ENCODE measurements at regions not wholly inside any gene's neighbourhood (a gene's known extent, or its start where the extent isn't known, plus 50 kb on each side); places are given as distances from the start of the nearest gene placed in this dataset.

- no peak for TF ChIP-seq MAFF (IDR thresholded peaks at IDR 0.05; ENCODE audit: low read depth, low read length)
- TF ChIP-seq SOX5 (CRISPR knock-in tag; IDR thresholded peaks at IDR 0.05; ENCODE audit: borderline replicate concordance) = no peak
- no peak for TF ChIP-seq HNRNPK (IDR thresholded peaks at IDR 0.05; ENCODE audit: low read depth, low read length, poor library complexity, severe bottlenecking)
- no peak for TF ChIP-seq MIER2 (CRISPR knock-in tag; IDR thresholded peaks at IDR 0.05)
- TF ChIP-seq, protein P1, sequence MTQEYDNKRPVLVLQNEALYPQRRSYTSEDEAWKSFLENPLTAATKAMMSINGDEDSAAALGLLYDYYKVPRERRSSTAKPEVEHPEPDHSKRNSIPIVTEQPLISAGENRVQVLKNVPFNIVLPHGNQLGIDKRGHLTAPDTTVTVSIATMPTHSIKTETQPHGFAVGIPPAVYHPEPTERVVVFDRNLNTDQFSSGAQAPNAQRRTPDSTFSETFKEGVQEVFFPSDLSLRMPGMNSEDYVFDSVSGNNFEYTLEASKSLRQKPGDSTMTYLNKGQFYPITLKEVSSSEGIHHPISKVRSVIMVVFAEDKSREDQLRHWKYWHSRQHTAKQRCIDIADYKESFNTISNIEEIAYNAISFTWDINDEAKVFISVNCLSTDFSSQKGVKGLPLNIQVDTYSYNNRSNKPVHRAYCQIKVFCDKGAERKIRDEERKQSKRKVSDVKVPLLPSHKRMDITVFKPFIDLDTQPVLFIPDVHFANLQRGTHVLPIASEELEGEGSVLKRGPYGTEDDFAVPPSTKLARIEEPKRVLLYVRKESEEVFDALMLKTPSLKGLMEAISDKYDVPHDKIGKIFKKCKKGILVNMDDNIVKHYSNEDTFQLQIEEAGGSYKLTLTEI (CRISPR knock-in tag; conservative IDR thresholded peaks at IDR 0.05) = no peak
- TF ChIP-seq KMT2B (CRISPR knock-in tag; IDR thresholded peaks at IDR 0.05) = no peak
These were observed 198.2 kb downstream of the SEC16B start (continued) for GRCh38 chr1:177771688-177772087.

DNA sequence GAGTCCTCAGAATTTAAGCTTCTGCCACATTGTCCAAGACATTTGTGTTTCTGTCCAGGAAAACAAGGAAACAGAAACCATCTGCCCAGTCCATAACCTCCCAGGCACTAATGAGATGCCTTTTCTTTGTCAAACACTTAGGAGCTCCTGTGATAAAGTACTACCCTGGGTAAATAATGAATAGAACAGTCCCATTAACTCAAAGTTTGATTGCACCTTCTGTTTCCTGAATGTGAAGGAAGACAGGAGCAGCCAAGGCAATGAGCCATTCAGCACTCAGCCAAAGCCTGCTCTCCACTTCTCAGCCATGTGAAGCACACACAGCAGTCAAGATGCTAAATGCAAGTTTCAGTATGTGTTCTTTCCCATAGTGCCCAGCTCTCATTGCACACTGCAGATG, 199.8 kb downstream of the SEC16B start:
- Histone ChIP-seq H3K79me2 (ENCODE audit: insufficient read depth, low read length) (no peaks in the 10 kb centered on the region), H3K4me2 (ENCODE audit: low read depth, low read length) (no peak overlapping the region), H3K9me3 (ENCODE audit: low read length) (peaks cover 9% of the 10 kb centered on the region; the same call in 1 of the 2 replicates), H3K4me3 (replicated peaks in 1 of 3; ENCODE audit: insufficient read depth in 1 of 3, low read depth in 2 of 3, low read length in 3 of 3) (no peak overlapping the region), H2AFZ (ENCODE audit: low read length) (no peak overlapping the region), H3K27me3 (ENCODE audit: control insufficient read depth in 1 of 2, insufficient read depth in 2 of 2, low read length in 2 of 2) (no peaks in the 10 kb centered on the region), H3K4me1 (ENCODE audit: insufficient read depth, low read length) (no peaks in the 10 kb centered on the region), H3K9ac (ENCODE audit: insufficient read depth, low read depth, low read length) (no peak overlapping the region), H3K27ac (ENCODE audit: extremely low read length, insufficient read depth, low read length) (no peak overlapping the region), H4K20me1 (ENCODE audit: insufficient read depth, low read length) (no peaks in the 10 kb centered on the region), H3K36me3 (replicated peaks in 1 of 2; ENCODE audit: control insufficient read depth in 1 of 2, insufficient read depth in 2 of 2, low read length in 2 of 2) (no peaks in the 10 kb centered on the region)
- FAIRE-seq (no peak), ATAC-seq (no peak), DNase-seq (ENCODE audit: low spot score) (no peak)
- intact Hi-C loops (cut with micrococcal nuclease; ENCODE audit: unreplicated experiment) (no loop called here), in situ Hi-C loops (cut with HindIII; ENCODE audit: extremely low pct_ligation_motif_present, low pct_unique_long_range_greater_than_20kb) (no loop called here)
- ChIA-PET CTCF (ENCODE audit: low intra/inter-chr PET ratio, low total read pairs) (no interaction called here), POLR2A (no interaction called here)
- TF ChIP-seq DRAP1 (CRISPR knock-in tag; IDR thresholded peaks at IDR 0.05) (no peak), TCF12 (IDR thresholded peaks at IDR 0.05) (no peak), TCF12 (CRISPR knock-in tag; IDR thresholded peaks at IDR 0.05) (no peak), GPN1 (CRISPR knock-in tag; IDR thresholded peaks at IDR 0.05; ENCODE audit: borderline replicate concordance) (no peak), ZEB1 (IDR thresholded peaks at IDR 0.05; ENCODE audit: insufficient replicate concordance, low read depth) (no peak), ZNF558 (CRISPR knock-in tag; IDR thresholded peaks at IDR 0.05; ENCODE audit: borderline replicate concordance) (no peak), MIXL1 (CRISPR knock-in tag; IDR thresholded peaks at IDR 0.05) (no peak), MTF1 (CRISPR knock-in tag; IDR thresholded peaks at IDR 0.05) (no peak), MLXIP (CRISPR knock-in tag; IDR thresholded peaks at IDR 0.05; ENCODE audit: borderline replicate concordance) (no peak), ZFP41 (CRISPR knock-in tag; IDR thresholded peaks at IDR 0.05; ENCODE audit: borderline replicate concordance) (no peak), MEIS1 (CRISPR knock-in tag; IDR thresholded peaks at IDR 0.05; ENCODE audit: borderline replicate concordance) (no peak)
- TF ChIP-seq, protein P2, sequence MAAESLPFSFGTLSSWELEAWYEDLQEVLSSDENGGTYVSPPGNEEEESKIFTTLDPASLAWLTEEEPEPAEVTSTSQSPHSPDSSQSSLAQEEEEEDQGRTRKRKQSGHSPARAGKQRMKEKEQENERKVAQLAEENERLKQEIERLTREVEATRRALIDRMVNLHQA (CRISPR knock-in tag; IDR thresholded peaks at IDR 0.05) = no peak
- BruUV-seq (replicated peaks) = no TSS peak

All from HepG2 (cell line).